Vagina (tissue), 2 donors: ENCODE measurements at regions not wholly inside any gene's neighbourhood (a gene's known extent, or its start where the extent isn't known, plus 50 kb on each side); places are given as distances from the start of the nearest gene placed in this dataset.

Experiments used
- POLR2A ChIP-seq, 2 donors: fragments of 450-650 bp; IDR thresholded peaks; one replicate each; pipeline ENCODE4 v1.6.1; 2017; ENCODE audit warnings: antibody characterized with exemption in 2 of 2, mild to moderate bottlenecking in 2 of 2, moderate library complexity in 2 of 2
- TF ChIP-seq, protein P1 (sequence below), 3 experiments: fragments of 450-650 bp in 2 of 3; fragments of 200-600 bp in 1 of 3; sonication (generic) in 1 of 3; IDR thresholded peaks; one replicate each; pipeline ENCODE4 v1.5.1; 2017 to 2019; ENCODE audit warnings: antibody characterized with exemption in 3 of 3, mild to moderate bottlenecking in 2 of 3, moderate library complexity in 2 of 3

GRCh38 chr5:22988937-22989336, 135.8 kb upstream of the CDH12 start:
- no peak for TF ChIP-seq POLR2A (IDR thresholded peaks at IDR 0.05)
- TF ChIP-seq, protein P1, sequence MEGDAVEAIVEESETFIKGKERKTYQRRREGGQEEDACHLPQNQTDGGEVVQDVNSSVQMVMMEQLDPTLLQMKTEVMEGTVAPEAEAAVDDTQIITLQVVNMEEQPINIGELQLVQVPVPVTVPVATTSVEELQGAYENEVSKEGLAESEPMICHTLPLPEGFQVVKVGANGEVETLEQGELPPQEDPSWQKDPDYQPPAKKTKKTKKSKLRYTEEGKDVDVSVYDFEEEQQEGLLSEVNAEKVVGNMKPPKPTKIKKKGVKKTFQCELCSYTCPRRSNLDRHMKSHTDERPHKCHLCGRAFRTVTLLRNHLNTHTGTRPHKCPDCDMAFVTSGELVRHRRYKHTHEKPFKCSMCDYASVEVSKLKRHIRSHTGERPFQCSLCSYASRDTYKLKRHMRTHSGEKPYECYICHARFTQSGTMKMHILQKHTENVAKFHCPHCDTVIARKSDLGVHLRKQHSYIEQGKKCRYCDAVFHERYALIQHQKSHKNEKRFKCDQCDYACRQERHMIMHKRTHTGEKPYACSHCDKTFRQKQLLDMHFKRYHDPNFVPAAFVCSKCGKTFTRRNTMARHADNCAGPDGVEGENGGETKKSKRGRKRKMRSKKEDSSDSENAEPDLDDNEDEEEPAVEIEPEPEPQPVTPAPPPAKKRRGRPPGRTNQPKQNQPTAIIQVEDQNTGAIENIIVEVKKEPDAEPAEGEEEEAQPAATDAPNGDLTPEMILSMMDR (IDR thresholded peaks at IDR 0.05) = no peak
